Spinal cord (tissue), 9 donors: ENCODE measurements at regions not wholly inside any gene's neighbourhood (a gene's known extent, or its start where the extent isn't known, plus 50 kb on each side); places are given as distances from the start of the nearest gene placed in this dataset.
"Not testable (repeated sequence)": the region's sequence is repeated elsewhere in the genome, so short reads cannot be mapped to it uniquely, and the experiment has no call there.

Experiments
- DNase-seq, 6 donors: peaks; one replicate each; pipeline versions ENCODE4 v3.0.0 to v3.0.0-alpha.2; 2013 to 2015; ENCODE audit warnings: low spot score in 6 of 6, low read depth in 4 of 6
- H3K27ac ChIP-seq: one replicate; pipeline ENCODE4 v1.5.1; 2013; ENCODE audit warnings: low read depth, low read length, control low read depth
- H3K27me3 ChIP-seq: one replicate; pipeline ENCODE4 v1.6.1; 2013; ENCODE audit warnings: low read length; ENCODE audit not compliant: control insufficient read depth, insufficient read depth
- H3K36me3 ChIP-seq: one replicate; pipeline ENCODE4 v1.6.1; 2013; ENCODE audit warnings: low read length; ENCODE audit not compliant: control insufficient read depth, insufficient read depth
- H3K4me1 ChIP-seq: one replicate; pipeline ENCODE4 v1.6.1; 2013; ENCODE audit warnings: low read length; ENCODE audit not compliant: control insufficient read depth, insufficient read depth
- H3K4me3 ChIP-seq: one replicate; pipeline ENCODE4 v1.5.1; 2013; ENCODE audit warnings: low read depth, low read length, control low read depth
- H3K9me3 ChIP-seq: one replicate; pipeline ENCODE4 v1.6.1; 2013; ENCODE audit warnings: low read length; ENCODE audit not compliant: control insufficient read depth, insufficient read depth
- WGBS: methylation state at CpG from one replicate; pipeline ENCODE4 v1.1.5; 2013; ENCODE audit warnings: missing lambda C conversion rate; ENCODE audit not compliant: insufficient coverage; 5-methylcytosine and 5-hydroxymethylcytosine counted together
- donor health status: healthy.

DNA sequence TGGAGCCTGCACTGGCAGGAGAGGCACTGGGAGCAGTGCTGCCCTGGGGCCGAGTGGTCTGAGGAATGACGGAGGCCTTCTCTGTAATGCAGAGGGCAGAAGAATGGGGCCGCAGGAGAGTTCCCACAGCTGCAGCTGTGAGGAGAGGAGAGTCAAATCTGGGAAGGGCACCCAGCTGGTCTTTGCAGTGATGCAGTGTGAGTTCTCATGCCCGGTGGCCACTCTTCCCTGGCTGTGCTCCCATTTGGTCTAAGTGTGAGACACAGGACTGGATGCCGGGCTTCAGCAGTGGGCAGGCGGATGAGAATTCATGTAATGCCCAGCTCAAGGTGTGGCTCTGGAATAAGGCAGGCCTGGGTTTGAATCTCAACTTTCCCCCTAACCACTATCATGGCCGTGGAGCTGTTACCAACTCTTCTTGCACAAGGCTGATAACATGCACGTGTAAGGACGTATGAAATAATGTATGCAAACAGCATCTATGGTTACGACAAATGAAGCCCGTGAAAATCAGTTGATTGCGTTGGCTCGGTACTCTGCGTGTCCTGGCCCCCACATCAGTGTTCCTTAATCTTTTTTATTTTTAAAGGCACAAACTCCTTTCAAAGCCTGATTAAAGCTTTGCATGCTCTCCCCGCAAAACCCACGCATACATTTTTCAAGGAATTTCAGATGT, 71.6 kb downstream of the ACKR3 start:
- Histone ChIP-seq H3K27me3 (no peaks in the 10 kb centered on the region), H3K36me3 (no peaks in the 10 kb centered on the region), H3K9me3 (peaks cover 1% of the 10 kb centered on the region), H3K4me3 (no peak overlapping the region), H3K4me1 (no peaks in the 10 kb centered on the region), H3K27ac (no peak overlapping the region)
- DNase-seq: no peak
- WGBS: 86% methylated on average over 14 of the region's 16 CpGs

DNA sequence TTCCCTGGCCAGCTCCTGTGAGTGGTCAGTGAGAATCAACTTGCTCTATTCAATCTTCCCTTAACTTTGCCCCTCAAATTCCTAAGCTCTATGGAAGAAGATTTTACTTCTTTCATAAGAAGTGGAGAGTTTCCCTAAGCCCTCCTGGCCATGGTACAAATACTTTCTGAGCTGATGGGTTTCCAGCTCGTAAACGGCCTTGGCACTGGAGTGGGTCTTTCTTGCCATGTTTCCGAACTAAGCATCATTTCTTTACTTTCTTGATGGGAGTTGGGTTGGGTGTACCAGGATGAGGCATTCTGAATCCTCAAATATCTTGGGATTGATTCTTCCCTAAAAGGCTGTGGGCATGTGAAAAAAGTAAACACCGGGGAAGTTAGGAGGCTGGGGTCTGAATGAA, 72.5 kb downstream of the ACKR3 start:
- Histone ChIP-seq H3K9me3 (peaks cover 1% of the 10 kb centered on the region), H3K4me1 (no peaks in the 10 kb centered on the region), H3K4me3 (no peak overlapping the region), H3K27ac (peak overlapping the region; percentile 52), H3K27me3 (no peaks in the 10 kb centered on the region), H3K36me3 (no peaks in the 10 kb centered on the region)
- no peak for DNase-seq
- 100% methylated on average over 1 of the region's 4 CpGs for WGBS

GRCh38 chr2:236642584-236643291, 73.1 kb downstream of the ACKR3 start:
- 61% methylated on average over 16 of the region's 23 CpGs for WGBS
- Histone ChIP-seq H3K9me3 (peaks cover 1% of the 10 kb centered on the region), H3K27ac (peak overlapping the region; percentile 52), H3K4me1 (no peaks in the 10 kb centered on the region), H3K27me3 (no peaks in the 10 kb centered on the region), H3K4me3 (no peak overlapping the region), H3K36me3 (no peaks in the 10 kb centered on the region)
- peak in 1 of 6 donors; percentile 66 for DNase-seq

DNA sequence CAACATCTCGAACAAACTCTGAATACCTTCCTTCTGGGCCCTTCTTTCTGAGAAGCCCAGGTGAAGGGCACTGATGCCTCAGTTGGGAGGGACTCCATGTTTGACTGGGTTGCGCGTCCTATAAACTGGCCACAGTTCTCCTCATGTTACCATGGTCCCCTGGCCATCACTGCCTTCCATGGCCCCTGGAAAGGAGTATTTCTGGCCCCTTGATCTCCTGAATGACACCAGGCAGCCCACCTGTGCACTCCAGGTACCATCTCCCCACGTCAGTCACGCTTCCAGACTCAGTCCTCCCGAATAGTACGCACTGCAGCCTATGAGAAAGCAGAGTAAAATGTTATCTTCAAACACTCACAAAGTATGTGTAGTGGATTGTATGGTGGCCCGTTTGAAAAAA, 73.9 kb downstream of the ACKR3 start:
- no peak for DNase-seq
- Histone ChIP-seq H3K4me1 (no peaks in the 10 kb centered on the region), H3K27me3 (no peaks in the 10 kb centered on the region), H3K4me3 (no peak overlapping the region), H3K27ac (no peak overlapping the region), H3K9me3 (peaks cover 1% of the 10 kb centered on the region), H3K36me3 (no peaks in the 10 kb centered on the region)
- WGBS: 93% methylated on average over 3 of the region's 8 CpGs

GRCh38 chr2:236644067-236644466, 74.4 kb downstream of the ACKR3 start:
- no peaks in the 10 kb centered on the region for H3K4me1 ChIP-seq
- H3K4me3 ChIP-seq: no peak overlapping the region
- no peaks in the 10 kb centered on the region for H3K36me3 ChIP-seq
- no peak overlapping the region for H3K27ac ChIP-seq
- H3K9me3 ChIP-seq: peaks cover 1% of the 10 kb centered on the region
- no peaks in the 10 kb centered on the region for H3K27me3 ChIP-seq
- DNase-seq: no peak

DNA sequence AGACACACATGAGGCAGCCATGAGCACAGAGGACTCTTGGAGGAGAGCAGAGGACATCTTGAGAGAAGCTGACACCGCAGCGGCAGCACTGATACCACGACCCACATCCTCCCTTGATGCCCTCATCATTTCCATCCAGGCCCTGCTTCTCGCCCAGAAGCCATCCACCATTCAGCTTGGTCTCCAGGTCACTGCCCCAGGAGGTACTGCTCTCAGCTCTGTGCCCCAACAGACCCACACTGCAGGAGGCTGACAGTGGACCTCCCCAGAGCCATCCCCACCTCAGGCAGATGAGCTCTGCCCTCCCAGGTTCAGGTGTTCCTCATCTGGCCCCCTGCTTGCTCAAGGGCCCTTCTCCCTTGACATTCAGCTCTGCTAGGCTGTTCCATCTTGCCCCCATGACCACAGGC, 74.9 kb downstream of the ACKR3 start:
- Histone ChIP-seq H3K27me3 (no peaks in the 10 kb centered on the region), H3K27ac (no peak overlapping the region), H3K4me1 (no peaks in the 10 kb centered on the region), H3K9me3 (peaks cover 1% of the 10 kb centered on the region), H3K4me3 (no peak overlapping the region), H3K36me3 (no peaks in the 10 kb centered on the region)
- DNase-seq: no peak
- 71% methylated on average over 4 of the region's 4 CpGs for WGBS

DNA sequence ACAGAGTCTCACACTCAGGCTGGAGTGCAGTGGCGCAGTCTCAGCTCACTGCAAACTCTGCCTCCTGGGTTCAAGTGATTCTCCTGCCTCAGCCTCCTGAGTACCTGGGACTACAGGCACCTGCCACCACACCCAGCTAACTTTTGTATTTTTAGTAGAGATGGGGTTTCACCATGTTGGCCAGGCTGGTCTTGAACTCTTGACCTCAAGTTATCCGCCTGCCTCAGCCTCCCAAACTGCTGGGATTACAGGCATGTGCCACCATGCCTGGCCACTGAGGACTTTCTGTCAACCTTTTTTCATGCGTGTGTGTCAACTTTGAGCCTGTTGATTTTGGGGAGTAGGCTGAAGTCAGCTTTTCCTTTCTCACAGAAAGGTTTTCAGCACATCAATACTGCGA, 75.5 kb downstream of the ACKR3 start:
- H3K9me3 ChIP-seq, H3K36me3 ChIP-seq, H3K4me1 ChIP-seq, H3K4me3 ChIP-seq, H3K27me3 ChIP-seq, H3K27ac ChIP-seq, DNase-seq: not testable (repeated sequence)
- WGBS: 90% methylated on average over 1 of the region's 4 CpGs

- DNase-seq: no peak
- H3K4me1 ChIP-seq: no peaks in the 10 kb centered on the region
- peaks cover 5% of the 10 kb centered on the region for H3K9me3 ChIP-seq
- H3K4me3 ChIP-seq: no peak overlapping the region
- no peak overlapping the region for H3K27ac ChIP-seq
- H3K27me3 ChIP-seq: no peaks in the 10 kb centered on the region
- H3K36me3 ChIP-seq: no peaks in the 10 kb centered on the region
- no CpG with 5 or more reads among the region's 3 CpGs for WGBS
Observed at GRCh38 chr2:236646441-236646840, 76.8 kb downstream of the ACKR3 start.

GRCh38 chr2:236646871-236647270, 77.2 kb downstream of the ACKR3 start:
- H3K9me3 ChIP-seq: peaks cover 5% of the 10 kb centered on the region
- no peak for DNase-seq
- no peaks in the 10 kb centered on the region for H3K4me1 ChIP-seq
- H3K36me3 ChIP-seq: no peaks in the 10 kb centered on the region
- H3K4me3 ChIP-seq: no peak overlapping the region
- no peak overlapping the region for H3K27ac ChIP-seq
- 71% methylated on average over 1 of the region's 4 CpGs for WGBS
- H3K27me3 ChIP-seq: no peaks in the 10 kb centered on the region

DNA sequence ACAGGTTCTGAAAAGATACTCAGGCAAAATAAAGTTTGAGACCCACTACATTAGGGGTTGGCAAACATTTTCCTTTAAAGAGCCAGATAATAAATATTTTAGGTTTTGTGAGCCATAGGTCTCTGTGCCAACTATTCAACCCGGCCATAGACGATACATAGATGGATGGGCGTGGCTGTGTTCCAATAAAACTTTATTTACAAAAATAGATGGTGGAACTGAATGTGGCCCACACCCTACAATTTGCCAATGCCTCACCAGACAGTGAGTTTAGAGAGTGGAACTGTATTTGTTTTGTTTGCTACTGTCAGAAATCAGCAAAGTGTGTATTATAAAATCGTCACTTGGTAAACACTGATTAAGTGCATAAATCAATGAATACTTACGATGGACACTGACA, 78.0 kb downstream of the ACKR3 start:
- no peak for DNase-seq
- Histone ChIP-seq H3K4me1 (no peaks in the 10 kb centered on the region), H3K36me3 (no peaks in the 10 kb centered on the region), H3K27ac (no peak overlapping the region), H3K4me3 (no peak overlapping the region), H3K27me3 (no peaks in the 10 kb centered on the region), H3K9me3 (peaks cover 5% of the 10 kb centered on the region)
- no CpG with 5 or more reads among the region's 5 CpGs for WGBS
